Right kidney (tissue), 1 donor: ENCODE measurements at regions not wholly inside any gene's neighbourhood (a gene's known extent, or its start where the extent isn't known, plus 50 kb on each side); places are given as distances from the start of the nearest gene placed in this dataset.

Experiments
- DNase-seq: peaks from one replicate; pipeline ENCODE4 v3.0.0-alpha.2; 2016

GRCh38 chr14:99047441-99048031 is 224.5 kb downstream of the BCL11B start:
- no peak for DNase-seq

- no peak for DNase-seq
Observed at GRCh38 chr14:99050309-99050708, 221.7 kb downstream of the BCL11B start.

- no peak for DNase-seq
Observed at GRCh38 chr14:99052467-99052866, 219.5 kb downstream of the BCL11B start.

GRCh38 chr14:99055019-99055418 is 217.0 kb downstream of the BCL11B start:
- DNase-seq = no peak

- DNase-seq = no peak
Observed at GRCh38 chr14:99055816-99056215, 216.2 kb downstream of the BCL11B start.

GRCh38 chr14:99057576-99058083 is 214.4 kb downstream of the BCL11B start:
- DNase-seq = no peak

- DNase-seq = no peak
Observed at GRCh38 chr14:99058542-99058941, 213.5 kb downstream of the BCL11B start.

- no peak for DNase-seq
Observed at GRCh38 chr14:99062216-99062615, 209.8 kb downstream of the BCL11B start.

GRCh38 chr14:99062772-99063418 is 209.1 kb downstream of the BCL11B start:
- no peak for DNase-seq

GRCh38 chr14:99063620-99064225 is 208.3 kb downstream of the BCL11B start:
- no peak for DNase-seq

GRCh38 chr14:99064262-99064954 is 207.6 kb downstream of the BCL11B start:
- no peak for DNase-seq

- no peak for DNase-seq
Observed at GRCh38 chr14:99065551-99065950, 206.4 kb downstream of the BCL11B start.

- no peak for DNase-seq
Observed at GRCh38 chr14:99066378-99066777, 205.6 kb downstream of the BCL11B start.

GRCh38 chr14:99067141-99067920 is 204.7 kb downstream of the BCL11B start:
- no peak for DNase-seq

- no peak for DNase-seq
Observed at GRCh38 chr14:99067927-99068326, 204.1 kb downstream of the BCL11B start.

- no peak for DNase-seq
Observed at GRCh38 chr14:99069946-99070345, 202.1 kb downstream of the BCL11B start.

- no peak for DNase-seq
Observed at GRCh38 chr14:99072433-99072832, 199.6 kb downstream of the BCL11B start.

GRCh38 chr14:99072956-99073355 is 199.0 kb downstream of the BCL11B start:
- no peak for DNase-seq

- DNase-seq = no peak
Observed at GRCh38 chr14:99073431-99073830, 198.6 kb downstream of the BCL11B start.

GRCh38 chr14:99075061-99075460 is 196.9 kb downstream of the BCL11B start:
- no peak for DNase-seq

GRCh38 chr14:99075771-99076375 is 196.1 kb downstream of the BCL11B start:
- no peak for DNase-seq
